Pancreas (tissue), 10 donors: ENCODE measurements at regions not wholly inside any gene's neighbourhood (a gene's known extent, or its start where the extent isn't known, plus 50 kb on each side); places are given as distances from the start of the nearest gene placed in this dataset.

Experiments used
- ATAC-seq, 4 donors: fragments of 200-7000 bp; cut with Tn5 transposase; one replicate each; pipeline versions ENCODE4 v1.8.0 to v1.9.1; 2020; ENCODE audit warnings: mild to moderate bottlenecking in 4 of 4, moderate library complexity in 4 of 4
- DNase-seq, 6 donors: peaks; one replicate each; pipeline ENCODE4 v3.0.0-alpha.2; 2020
- FAIRE-seq: peaks from 2 replicates; lab custom pipeline; 2012; peaks lifted over from hg19 to GRCh38; lab: Jason Lieb, UNC
- H3K27ac ChIP-seq, 4 donors: fragments of 200-600 bp; sonication (generic); 1 replicate in 3 of 4; 2 replicates in 1 of 4; pipeline versions ENCODE4 v1.5.0 to v1.8.0; 2020
- H3K27me3 ChIP-seq, 4 donors: fragments of 200-600 bp; one replicate each; pipeline ENCODE4 v1.8.0; 2021
- H3K36me3 ChIP-seq, 3 donors: fragments of 200-600 bp; sonication (generic) in 1 of 3; one replicate each; pipeline versions ENCODE4 v1.5.0 to v1.8.0; 2020 to 2021
- H3K4me1 ChIP-seq, 3 donors: fragments of 200-600 bp; one replicate each; pipeline ENCODE4 v1.8.0; 2021
- H3K4me3 ChIP-seq, 4 donors: fragments of 200-600 bp; sonication (generic) in 2 of 4; one replicate each; pipeline versions ENCODE4 v1.5.0 to v1.8.0; 2020 to 2021
- H3K9me3 ChIP-seq, 4 donors: fragments of 200-600 bp; one replicate each; pipeline ENCODE4 v1.8.0; 2021
- WGBS, 2 donors: extraction: QIAGEN DNeasy Blood & Tissue Kit; methylation state at CpG; one replicate each; pipeline ENCODE4 v1.1.7; 2013; 5-methylcytosine and 5-hydroxymethylcytosine counted together
- intact Hi-C, 3 donors: fragments of 100-400 bp; cut with DNase I; formaldehyde crosslinking; loops; one replicate each; pipeline versions ENCODE4 v1.11.1 to v1.14.2; 2022
- TF ChIP-seq, protein P1 (sequence below), 4 donors: fragments of 200-600 bp; sonication (generic) in 3 of 4; IDR thresholded peaks; one replicate each; pipeline versions ENCODE4 v1.5.0 to v1.8.0; 2021; ENCODE audit warnings: antibody characterized with exemption in 4 of 4
- donor health status: healthy with polysubstance abuse.
- donor health status: DM: no; HTN: no; CAD: no; lungs with moderate emphysema.
- donor health status: DM: no; HTN: no; CAD: no.
- donor health status: control.
- donor health status: control.
- donor health status: Bipolar disorder and iron deficiency.
- donor health status: DM: yes; HTN: yes; CAD: no.
- donor health status: DM: no; HTN: no; CAD: no.
- donor health status: DM: no; HTN: no; CAD: no.
- donor health status: DM: yes; HTN: yes; CAD: no.

DNA sequence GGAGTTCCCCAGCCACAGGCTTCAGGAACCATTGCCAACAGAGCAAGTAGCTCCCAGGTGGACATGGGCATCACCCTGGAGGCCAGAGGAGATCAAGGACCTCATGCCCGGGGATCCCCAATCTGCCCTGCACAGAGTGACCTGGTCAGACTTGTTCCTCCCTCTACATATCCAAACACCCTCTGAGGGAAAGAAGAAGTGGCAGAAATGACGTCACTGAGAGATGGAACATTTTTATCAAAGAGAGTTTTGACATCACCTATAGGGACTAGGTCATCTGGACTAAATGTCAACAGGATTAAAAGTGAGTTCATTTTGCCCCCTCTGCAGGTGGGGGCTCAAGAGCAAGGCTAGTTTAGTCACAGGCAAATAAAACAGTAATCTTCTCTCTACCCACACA lies 273.7 kb downstream of the SKAP2 start:
- Histone ChIP-seq H3K27me3 (no peaks in the 10 kb centered on the region), H3K4me1 (no peaks in the 10 kb centered on the region), H3K27ac (no peak overlapping the region), H3K9me3 (no peaks in the 10 kb centered on the region), H3K4me3 (no peak overlapping the region), H3K36me3 (no peaks in the 10 kb centered on the region)
- FAIRE-seq (no peak), DNase-seq (no peak), ATAC-seq (no peak)
- TF ChIP-seq, protein P1, sequence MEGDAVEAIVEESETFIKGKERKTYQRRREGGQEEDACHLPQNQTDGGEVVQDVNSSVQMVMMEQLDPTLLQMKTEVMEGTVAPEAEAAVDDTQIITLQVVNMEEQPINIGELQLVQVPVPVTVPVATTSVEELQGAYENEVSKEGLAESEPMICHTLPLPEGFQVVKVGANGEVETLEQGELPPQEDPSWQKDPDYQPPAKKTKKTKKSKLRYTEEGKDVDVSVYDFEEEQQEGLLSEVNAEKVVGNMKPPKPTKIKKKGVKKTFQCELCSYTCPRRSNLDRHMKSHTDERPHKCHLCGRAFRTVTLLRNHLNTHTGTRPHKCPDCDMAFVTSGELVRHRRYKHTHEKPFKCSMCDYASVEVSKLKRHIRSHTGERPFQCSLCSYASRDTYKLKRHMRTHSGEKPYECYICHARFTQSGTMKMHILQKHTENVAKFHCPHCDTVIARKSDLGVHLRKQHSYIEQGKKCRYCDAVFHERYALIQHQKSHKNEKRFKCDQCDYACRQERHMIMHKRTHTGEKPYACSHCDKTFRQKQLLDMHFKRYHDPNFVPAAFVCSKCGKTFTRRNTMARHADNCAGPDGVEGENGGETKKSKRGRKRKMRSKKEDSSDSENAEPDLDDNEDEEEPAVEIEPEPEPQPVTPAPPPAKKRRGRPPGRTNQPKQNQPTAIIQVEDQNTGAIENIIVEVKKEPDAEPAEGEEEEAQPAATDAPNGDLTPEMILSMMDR (IDR thresholded peaks at IDR 0.05), result no peak
- 54 to 70% methylated on average over 2 of the region's 2 CpGs for WGBS, 2 donors
- intact Hi-C loops, result no loop called here

DNA sequence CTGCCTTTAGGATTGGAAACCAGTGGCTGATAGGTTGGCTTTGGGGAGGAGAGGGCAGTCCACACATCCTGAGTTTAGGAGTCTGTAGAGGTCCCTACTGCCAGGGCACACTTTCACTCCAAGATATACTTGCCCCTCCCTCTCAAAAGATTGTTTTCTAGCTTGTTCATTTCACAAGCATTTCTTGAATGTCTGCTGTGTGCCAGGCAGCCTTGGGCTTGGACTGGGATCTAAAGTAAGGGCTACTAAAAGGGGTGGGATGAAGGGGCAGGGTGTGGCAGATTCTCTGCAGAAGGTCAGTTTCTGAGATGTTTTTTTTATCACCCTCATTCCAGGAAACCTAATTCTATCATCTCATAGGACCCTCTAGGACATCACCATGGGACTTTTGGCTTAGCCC lies 272.4 kb downstream of the SKAP2 start:
- no peak for ATAC-seq
- H3K4me3 ChIP-seq, result no peak overlapping the region
- no peak overlapping the region for H3K27ac ChIP-seq
- H3K4me1 ChIP-seq, result no peaks in the 10 kb centered on the region
- DNase-seq, result no peak
- no peaks in the 10 kb centered on the region for H3K9me3 ChIP-seq
- intact Hi-C loops, result no loop called here
- no peaks in the 10 kb centered on the region for H3K36me3 ChIP-seq
- no peak for FAIRE-seq
- TF ChIP-seq, protein P1 (IDR thresholded peaks at IDR 0.05), result no peak
- H3K27me3 ChIP-seq, result no peaks in the 10 kb centered on the region

DNA sequence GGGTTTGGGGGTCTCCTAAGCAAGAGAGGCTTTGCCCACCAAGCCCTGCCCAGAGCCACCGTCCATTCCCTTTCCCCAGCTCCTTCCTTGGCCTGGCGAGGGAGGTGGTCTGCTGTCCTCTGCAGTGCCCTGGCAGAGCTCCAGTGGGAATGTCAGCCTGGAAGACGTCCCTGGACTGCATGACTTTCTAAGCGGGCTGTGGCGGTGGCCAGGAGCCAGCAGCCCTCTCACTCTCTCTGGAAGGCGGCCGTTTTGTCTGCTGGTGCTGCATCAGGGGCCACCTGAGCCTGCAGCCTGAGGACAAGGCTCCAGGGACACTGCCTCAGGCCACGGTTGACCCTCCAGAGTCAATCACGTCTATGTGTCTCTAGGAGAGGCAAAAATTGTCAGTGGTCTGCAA lies 271.0 kb downstream of the SKAP2 start:
- no peak for ATAC-seq
- Histone ChIP-seq H3K27ac (no peak overlapping the region), H3K27me3 (no peaks in the 10 kb centered on the region), H3K36me3 (no peaks in the 10 kb centered on the region), H3K9me3 (no peaks in the 10 kb centered on the region), H3K4me1 (no peaks in the 10 kb centered on the region), H3K4me3 (no peak overlapping the region)
- no peak for FAIRE-seq
- intact Hi-C loops, result no loop called here
- peak in 1 of 6 donors; percentile 29 for DNase-seq
- WGBS, 2 donors, result 50 to 61% methylated on average over 9 of the region's 9 CpGs
- TF ChIP-seq, protein P1 (IDR thresholded peaks at IDR 0.05), result no peak

DNA sequence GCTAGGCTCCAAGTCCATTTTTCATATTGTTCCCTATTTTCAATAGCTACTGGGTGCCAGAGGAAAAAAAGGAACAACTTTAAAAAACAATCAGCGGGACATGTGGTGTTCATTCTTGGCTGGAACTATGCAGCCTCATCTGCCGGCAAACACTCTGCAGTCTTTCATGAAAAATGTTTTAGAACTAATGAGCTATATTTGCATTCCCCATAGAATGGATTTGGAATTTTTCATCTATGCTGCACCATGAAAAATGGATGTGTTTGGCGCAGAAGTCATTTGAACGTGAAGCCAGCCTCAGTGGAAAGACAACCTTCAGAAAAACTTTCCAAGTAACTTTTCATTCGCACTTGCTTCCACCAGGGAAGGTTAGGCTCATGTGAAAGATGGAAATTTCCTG lies 270.5 kb downstream of the SKAP2 start:
- H3K27ac ChIP-seq, result no peak overlapping the region
- no peak for ATAC-seq
- TF ChIP-seq, protein P1 (IDR thresholded peaks at IDR 0.05), result no peak
- DNase-seq, result no peak
- no peak for FAIRE-seq
- no peaks in the 10 kb centered on the region for H3K27me3 ChIP-seq
- H3K9me3 ChIP-seq, result no peaks in the 10 kb centered on the region
- H3K36me3 ChIP-seq, result no peaks in the 10 kb centered on the region
- intact Hi-C loops, result no loop called here
- H3K4me1 ChIP-seq, result no peaks in the 10 kb centered on the region
- no peak overlapping the region for H3K4me3 ChIP-seq
- 75 to 85% methylated on average over 5 of the region's 5 CpGs for WGBS, 2 donors

DNA sequence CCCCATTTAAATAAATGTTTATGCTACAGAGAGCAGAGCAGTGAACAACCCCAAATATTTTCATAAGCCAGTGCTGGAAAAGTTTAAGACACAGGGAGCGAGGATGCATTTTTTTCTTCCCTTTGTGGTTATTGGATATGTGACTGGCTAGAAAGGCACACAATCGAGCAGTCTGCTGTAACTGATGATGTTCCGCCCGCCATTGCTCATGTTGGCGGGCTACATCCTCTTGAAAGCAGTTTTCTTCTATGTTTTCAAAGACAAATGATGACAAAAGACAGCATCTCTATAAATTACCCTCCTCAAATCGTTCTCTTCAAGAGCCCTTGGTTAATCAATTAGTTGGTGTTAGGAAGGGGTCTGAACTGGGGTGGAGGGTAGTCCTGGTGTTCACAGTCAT lies 269.8 kb downstream of the SKAP2 start:
- Histone ChIP-seq H3K36me3 (no peaks in the 10 kb centered on the region), H3K4me1 (no peaks in the 10 kb centered on the region), H3K4me3 (no peak overlapping the region), H3K9me3 (no peaks in the 10 kb centered on the region), H3K27me3 (no peaks in the 10 kb centered on the region), H3K27ac (no peak overlapping the region)
- WGBS, 2 donors, result 67 to 76% methylated on average over 6 of the region's 6 CpGs
- TF ChIP-seq, protein P1 (IDR thresholded peaks at IDR 0.05), result no peak
- ATAC-seq (no peak), DNase-seq (no peak), FAIRE-seq (no peak)
- intact Hi-C loops, result no loop called here
